HL-60 (cell line): ENCODE measurements at regions not wholly inside any gene's neighbourhood (a gene's known extent, or its start where the extent isn't known, plus 50 kb on each side); places are given as distances from the start of the nearest gene placed in this dataset.

Experiments
- CTCF ChIP-seq: IDR thresholded peaks from one replicate; pipeline ENCODE4 v1.5.1; 2011; ENCODE audit warnings: low read length, control low read depth, inconsistent platforms; ENCODE audit not compliant: insufficient read depth
- GABPA ChIP-seq: IDR thresholded peaks from 2 replicates; pipeline ENCODE4 v1.6.1; 2012; ENCODE audit warnings: low read depth
- POLR2AphosphoS5 ChIP-seq: IDR thresholded peaks from 2 replicates; pipeline ENCODE4 v1.6.1; 2012; ENCODE audit warnings: low read depth
- REST ChIP-seq: IDR thresholded peaks from 2 replicates; pipeline ENCODE4 v1.6.1; 2012; ENCODE audit warnings: low read depth; ENCODE audit not compliant: insufficient replicate concordance
- SPI1 ChIP-seq: IDR thresholded peaks from 2 replicates; pipeline ENCODE4 v1.6.1; 2012; ENCODE audit warnings: low read depth, mild to moderate bottlenecking, borderline replicate concordance

GRCh38 chr10:124307591-124307990, 111.1 kb downstream of the OAT start:
- TF ChIP-seq CTCF (no peak), POLR2AphosphoS5 (no peak), REST (no peak), GABPA (no peak), SPI1 (no peak)
